Heart right ventricle (tissue), 16 donors: ENCODE measurements at regions not wholly inside any gene's neighbourhood (a gene's known extent, or its start where the extent isn't known, plus 50 kb on each side); places are given as distances from the start of the nearest gene placed in this dataset.
"Not testable (repeated sequence)": the region's sequence is repeated elsewhere in the genome, so short reads cannot be mapped to it uniquely, and the experiment has no call there.

Source experiments
- ATAC-seq, 8 donors: fragments of 200-7000 bp; cut with Tn5 transposase; one replicate each; pipeline ENCODE4 v1.9.1; 2020; ENCODE audit warnings: mild to moderate bottlenecking in 8 of 8, moderate library complexity in 8 of 8, moderate number of reproducible peaks in 1 of 8
- DNase-seq, 2 donors: peaks; one replicate each; pipeline ENCODE4 v3.0.0-alpha.2; 2020
- H3K27ac ChIP-seq, 10 donors: fragments of 200-600 bp; sonication (generic) in 2 of 10; one replicate each; pipeline versions ENCODE4 v1.5.0 to v1.8.0; 2020 to 2022; ENCODE audit warnings: mild to moderate bottlenecking in 3 of 10
- H3K27me3 ChIP-seq, 7 donors: fragments of 200-600 bp; one replicate each; pipeline ENCODE4 v1.8.0; 2021 to 2022; ENCODE audit warnings: mild to moderate bottlenecking in 2 of 7
- H3K36me3 ChIP-seq, 9 donors: fragments of 200-600 bp; sonication (generic) in 1 of 9; one replicate each; pipeline versions ENCODE4 v1.5.0 to v1.8.0; 2020 to 2022; ENCODE audit warnings: mild to moderate bottlenecking in 2 of 9
- H3K4me1 ChIP-seq, 9 donors: fragments of 200-600 bp; sonication (generic) in 1 of 9; one replicate each; pipeline versions ENCODE4 v1.5.0 to v1.8.0; 2020 to 2022; ENCODE audit warnings: mild to moderate bottlenecking in 4 of 9
- H3K4me3 ChIP-seq, 10 donors: fragments of 200-600 bp; sonication (generic) in 2 of 10; one replicate each; pipeline versions ENCODE4 v1.5.0 to v1.8.0; 2020 to 2022; ENCODE audit warnings: mild to moderate bottlenecking in 7 of 10, moderate library complexity in 2 of 10
- H3K9me3 ChIP-seq, 11 donors: fragments of 200-600 bp in 10 of 11; sonication (generic) in 2 of 11; one replicate each; pipeline versions ENCODE4 v1.5.0 to v1.8.0; 2013 to 2022; ENCODE audit warnings: mild to moderate bottlenecking in 2 of 11, control low read depth in 1 of 11, moderate library complexity in 1 of 11
- CTCF ChIP-seq, 9 donors: fragments of 200-600 bp; sonication (generic) in 2 of 9; IDR thresholded peaks; one replicate each; pipeline versions ENCODE4 v1.5.0 to v1.8.0; 2021 to 2022; ENCODE audit warnings: antibody characterized with exemption in 9 of 9, mild to moderate bottlenecking in 5 of 9, moderate library complexity in 1 of 9
- WGBS, 2 donors: extraction: QIAGEN DNeasy Blood & Tissue Kit; methylation state at CpG; one replicate each; pipeline ENCODE4 v1.1.7; 2013; ENCODE audit warnings: inconsistent platforms in 1 of 2; 5-methylcytosine and 5-hydroxymethylcytosine counted together
- intact Hi-C, 10 donors: fragments of 100-400 bp; cut with DNase I; formaldehyde crosslinking; loops; one replicate each; pipeline versions ENCODE4 v1.11.1 to v1.14.2; 2022
- donor health status: Arrhythmogenic right ventricular cardiomyopathy.
- donor health status: ischemic (EF 13 %, LVEDD 7.1; RV severe dilation, severe dysfunction).
- donor health status: healthy with polysubstance abuse.
- donor health status: DM: no; HTN: yes; CAD: no.
- donor health status: DM: no; HTN: no; CAD: no.
- donor health status: ischemic (EF 25% LVEDD 6.9; RV normal size, moderate dysfunction).
- donor health status: ischemic (EF 25% LVEDD 5.7; RV mildly dilated, moderate dysfunction).
- donor health status: healthy.
- donor health status: DM: yes; HTN: yes; CAD: no.
- donor health status: Ischemic cardiomyopathy.
- donor health status: ischemic (EF 35%, LVEDD 5.7; RV mildly dilated, moderate dysfunction).
- donor health status: nonischemic (EF 11% LVEDD 7.7; RV severe dilation, severe dysfunction).
- donor health status: DM: yes; HTN: yes; CAD: no.
- donor health status: PGD.
- donor health status: ischemic (EF 29% LVEDD 5.4; RV normal size, mild dysfunction).
- donor health status: nonischemic (EF 23%, LVEDD 6.1; RV moderate dilation, normal function).

- Histone ChIP-seq H3K9me3 (peaks cover 0 to 10% (median 0%) of the 10 kb centered on the region in 11 donors), H3K4me1 (peaks cover 0 to 9% (median 0%) of the 10 kb centered on the region in 9 donors), H3K36me3 (no peaks in the 10 kb centered on the region), H3K27ac (peak overlapping the region in 9 of 10 donors; percentile 36 to 83 (median 77)), H3K4me3 (no peak overlapping the region), H3K27me3 (no peaks in the 10 kb centered on the region)
- TF ChIP-seq CTCF (IDR thresholded peaks at IDR 0.05): no peak
- DNase-seq (peak in 1 of 2 donors; percentile 46), ATAC-seq (peak; percentile 57 to 97 (median 89))
- intact Hi-C loops: no loop called here
- 36% methylated on average over 1 of the region's 1 CpG for WGBS, 2 donors
Measured at GRCh38 chr10:105742184-105742583, 1101.1 kb downstream of the SORCS3 start.

DNA sequence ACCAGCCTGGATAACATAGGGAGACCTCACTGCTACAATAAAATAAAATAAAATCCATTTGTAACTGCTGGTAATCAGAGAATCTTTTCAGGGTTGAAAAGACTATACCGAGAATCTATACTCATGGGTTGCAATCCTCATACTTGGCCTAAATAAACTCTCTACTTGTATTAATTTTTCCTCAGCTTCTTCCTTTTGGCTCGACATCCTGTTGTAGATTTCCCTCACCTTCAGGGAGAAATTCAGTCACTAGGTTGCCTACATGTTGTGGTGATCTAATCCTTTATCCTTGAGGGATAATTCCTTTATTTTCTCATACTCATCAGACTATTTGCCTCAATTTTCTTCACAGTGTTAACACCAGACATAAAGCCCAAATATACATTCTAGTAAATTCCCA, 1093.4 kb downstream of the SORCS3 start:
- no peak for ATAC-seq
- TF ChIP-seq CTCF (IDR thresholded peaks at IDR 0.05): no peak
- intact Hi-C loops: no loop called here
- Histone ChIP-seq H3K36me3 (no peaks in the 10 kb centered on the region), H3K27me3 (no peaks in the 10 kb centered on the region), H3K9me3 (peaks cover 0 to 17% (median 0%) of the 10 kb centered on the region in 11 donors), H3K4me1 (no peaks in the 10 kb centered on the region), H3K27ac (no peak overlapping the region), H3K4me3 (no peak overlapping the region)
- no peak for DNase-seq
- WGBS, 2 donors: 70 to 81% methylated on average over 2 of the region's 2 CpGs

DNA sequence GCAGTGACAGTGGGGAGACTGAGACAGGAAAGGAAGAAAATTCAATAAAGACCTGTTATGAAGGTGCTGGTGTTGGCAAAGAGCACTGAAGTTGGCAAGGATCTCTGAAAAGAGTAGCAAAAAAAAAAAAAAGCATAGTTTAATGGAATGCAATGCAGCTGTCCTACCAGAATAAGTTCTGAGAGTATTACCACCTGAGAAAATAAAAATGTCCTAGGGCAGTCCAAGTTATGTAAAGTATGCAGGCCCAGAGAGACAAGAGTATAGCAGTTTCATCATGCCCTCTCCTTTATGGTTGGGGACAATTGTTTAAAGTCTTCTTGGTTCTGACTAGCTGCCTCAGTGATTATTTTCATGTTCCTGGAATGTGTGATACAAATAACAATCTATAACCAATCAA, 1092.8 kb downstream of the SORCS3 start:
- Histone ChIP-seq H3K27me3 (no peaks in the 10 kb centered on the region), H3K9me3 (peaks cover 0 to 17% (median 0%) of the 10 kb centered on the region in 11 donors), H3K27ac (no peak overlapping the region), H3K4me3 (no peak overlapping the region), H3K36me3 (no peaks in the 10 kb centered on the region), H3K4me1 (no peaks in the 10 kb centered on the region)
- intact Hi-C loops: no loop called here
- no peak for TF ChIP-seq CTCF (IDR thresholded peaks at IDR 0.05)
- ATAC-seq: no peak
- DNase-seq: no peak

DNA sequence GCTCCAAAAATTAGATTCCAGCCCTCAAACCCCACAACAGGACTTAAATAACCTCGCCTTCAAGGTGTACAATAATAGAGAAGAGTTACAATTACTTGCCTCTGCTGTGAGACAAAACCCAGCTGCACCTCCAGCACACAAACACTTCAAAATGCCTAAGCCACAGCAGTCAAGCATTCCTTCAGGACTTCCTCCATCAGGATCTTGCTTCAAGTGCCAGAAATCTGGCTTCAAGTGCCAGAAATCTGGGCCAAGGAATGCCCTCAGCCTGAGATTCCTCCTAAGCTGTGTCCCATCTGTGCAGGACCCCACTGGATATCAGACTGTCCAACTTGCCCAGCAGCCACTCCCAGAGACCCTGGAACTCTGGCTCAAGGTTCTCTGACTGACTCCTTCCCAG, 1088.3 kb downstream of the SORCS3 start:
- no peak for TF ChIP-seq CTCF (IDR thresholded peaks at IDR 0.05)
- no peak overlapping the region for H3K27ac ChIP-seq
- 51 to 66% methylated on average over 1 of the region's 1 CpG for WGBS, 2 donors
- intact Hi-C loops: no loop called here
- H3K4me1 ChIP-seq: no peaks in the 10 kb centered on the region
- no peaks in the 10 kb centered on the region for H3K9me3 ChIP-seq
- H3K4me3 ChIP-seq: no peak overlapping the region
- ATAC-seq (no peak), DNase-seq (no peak)
- no peaks in the 10 kb centered on the region for H3K36me3 ChIP-seq
- H3K27me3 ChIP-seq: no peaks in the 10 kb centered on the region

- DNase-seq, H3K27ac ChIP-seq, H3K4me1 ChIP-seq, H3K4me3 ChIP-seq, H3K36me3 ChIP-seq, ATAC-seq, H3K27me3 ChIP-seq, H3K9me3 ChIP-seq, intact Hi-C loops: not testable (repeated sequence)
- WGBS, 2 donors: 66 to 79% methylated on average over 2 of the region's 2 CpGs
Measured at GRCh38 chr10:105727586-105727985, 1086.5 kb downstream of the SORCS3 start.
